NB4 (cell line): ENCODE measurements at regions not wholly inside any gene's neighbourhood (a gene's known extent, or its start where the extent isn't known, plus 50 kb on each side); places are given as distances from the start of the nearest gene placed in this dataset.
"Not testable (repeated sequence)": the region's sequence is repeated elsewhere in the genome, so short reads cannot be mapped to it uniquely, and the experiment has no call there.

Experiments used
- DNase-seq: peaks from one replicate; pipeline ENCODE4 v3.0.0; 2010; ENCODE audit warnings: low read depth
- H3K4me3 ChIP-seq: one replicate; pipeline ENCODE4 v1.5.1; 2011; ENCODE audit warnings: mild to moderate bottlenecking, low read depth, low read length, moderate library complexity
- CTCF ChIP-seq: IDR thresholded peaks from one replicate; pipeline ENCODE4 v1.5.1; 2012; ENCODE audit warnings: low read depth, low read length
- MAX ChIP-seq: IDR thresholded peaks from 2 replicates; pipeline ENCODE4 v1.6.1; 2011; ENCODE audit warnings: low read depth, low read length
- MYC ChIP-seq: IDR thresholded peaks from 2 replicates; pipeline ENCODE4 v1.6.1; 2011; ENCODE audit warnings: low read depth, low read length
- POLR2A ChIP-seq: IDR thresholded peaks from 2 replicates; pipeline ENCODE4 v1.6.1; 2011; ENCODE audit warnings: mild to moderate bottlenecking; ENCODE audit not compliant: insufficient read length; ENCODE audit errors: extremely low read depth

- TF ChIP-seq MYC (no peak), CTCF (no peak), MAX (no peak), POLR2A (no peak)
- no peak overlapping the region for H3K4me3 ChIP-seq
- DNase-seq, result no peak
Observed at GRCh38 chr13:111629016-111629415, 308.6 kb downstream of the TEX29 start.

GRCh38 chr13:111629457-111629856, 309.0 kb downstream of the TEX29 start:
- H3K4me3 ChIP-seq, result no peak overlapping the region
- TF ChIP-seq CTCF (no peak), MAX (no peak)
- no peak for DNase-seq

GRCh38 chr13:111629926-111630325, 309.5 kb downstream of the TEX29 start:
- no peak for DNase-seq

GRCh38 chr13:111630406-111630805, 310.0 kb downstream of the TEX29 start:
- no peak overlapping the region for H3K4me3 ChIP-seq
- no peak for TF ChIP-seq MYC
- no peak for TF ChIP-seq MAX
- no peak for TF ChIP-seq CTCF
- no peak for TF ChIP-seq POLR2A
- no peak for DNase-seq

More at GRCh38 chr13:111629926-111630325, 309.5 kb downstream of the TEX29 start:
- H3K4me3 ChIP-seq, result no peak overlapping the region
- TF ChIP-seq CTCF (no peak), POLR2A (no peak), MAX (no peak), MYC (no peak)

- H3K4me3 ChIP-seq, DNase-seq: not testable (repeated sequence)
Observed at GRCh38 chr13:111631271-111631670, 310.8 kb downstream of the TEX29 start.

GRCh38 chr13:111632906-111633305, 312.5 kb downstream of the TEX29 start:
- DNase-seq, result no peak
- TF ChIP-seq MAX, result no peak
- H3K4me3 ChIP-seq, result no peak overlapping the region

GRCh38 chr13:111633401-111633800, 313.0 kb downstream of the TEX29 start:
- TF ChIP-seq MYC, result no peak
- no peak for TF ChIP-seq MAX
- no peak for TF ChIP-seq POLR2A
- no peak for TF ChIP-seq CTCF
- no peak overlapping the region for H3K4me3 ChIP-seq
- no peak for DNase-seq
